ENCODE measurements at regions not wholly inside any gene's neighbourhood (a gene's known extent, or its start where the extent isn't known, plus 50 kb on each side); places are given as distances from the start of the nearest gene placed in this dataset.

- TF ChIP-seq SIN3A (IDR thresholded peaks at IDR 0.05; ENCODE audit: borderline replicate concordance, insufficient read depth, low read length), result no peak
- TF ChIP-seq FOXP2 (optimal IDR thresholded peaks at IDR 0.05; ENCODE audit: borderline replicate concordance, extremely low read depth, extremely low read length, insufficient read depth), result no peak
- TF ChIP-seq REST (IDR thresholded peaks at IDR 0.05; ENCODE audit: insufficient read depth in 1 of 2, low read depth in 2 of 2, low read length in 2 of 2), result no peak
- TF ChIP-seq POLR2AphosphoS5 (IDR thresholded peaks at IDR 0.05; ENCODE audit: low read depth, low read length), result no peak
- TF ChIP-seq TAF1 (IDR thresholded peaks at IDR 0.05; ENCODE audit: borderline replicate concordance, insufficient read depth, low read length), result no peak
Observed at GRCh38 chr6:10258341-10258740, 156.5 kb downstream of the TFAP2A start.

- TF ChIP-seq POLR2AphosphoS5 (IDR thresholded peaks at IDR 0.05; ENCODE audit: low read depth, low read length), result no peak
- TF ChIP-seq FOXP2 (optimal IDR thresholded peaks at IDR 0.05; ENCODE audit: borderline replicate concordance, extremely low read depth, extremely low read length, insufficient read depth), result no peak
- no peak for TF ChIP-seq REST (IDR thresholded peaks at IDR 0.05; ENCODE audit: insufficient read depth in 1 of 2, low read depth in 2 of 2, low read length in 2 of 2)
- no peak for TF ChIP-seq TAF1 (IDR thresholded peaks at IDR 0.05; ENCODE audit: borderline replicate concordance, insufficient read depth, low read length)
- no peak for TF ChIP-seq SIN3A (IDR thresholded peaks at IDR 0.05; ENCODE audit: borderline replicate concordance, insufficient read depth, low read length)
Observed at GRCh38 chr6:10256113-10256690, 158.7 kb downstream of the TFAP2A start.

GRCh38 chr6:10250655-10251220, 164.1 kb downstream of the TFAP2A start:
- TF ChIP-seq TAF1 (IDR thresholded peaks at IDR 0.05; ENCODE audit: borderline replicate concordance, insufficient read depth, low read length) (no peak), REST (IDR thresholded peaks at IDR 0.05; ENCODE audit: insufficient read depth in 1 of 2, low read depth in 2 of 2, low read length in 2 of 2) (no peak), SIN3A (IDR thresholded peaks at IDR 0.05; ENCODE audit: borderline replicate concordance, insufficient read depth, low read length) (no peak), POLR2AphosphoS5 (IDR thresholded peaks at IDR 0.05; ENCODE audit: low read depth, low read length) (no peak), FOXP2 (optimal IDR thresholded peaks at IDR 0.05; ENCODE audit: borderline replicate concordance, extremely low read depth, extremely low read length, insufficient read depth) (no peak)

DNA sequence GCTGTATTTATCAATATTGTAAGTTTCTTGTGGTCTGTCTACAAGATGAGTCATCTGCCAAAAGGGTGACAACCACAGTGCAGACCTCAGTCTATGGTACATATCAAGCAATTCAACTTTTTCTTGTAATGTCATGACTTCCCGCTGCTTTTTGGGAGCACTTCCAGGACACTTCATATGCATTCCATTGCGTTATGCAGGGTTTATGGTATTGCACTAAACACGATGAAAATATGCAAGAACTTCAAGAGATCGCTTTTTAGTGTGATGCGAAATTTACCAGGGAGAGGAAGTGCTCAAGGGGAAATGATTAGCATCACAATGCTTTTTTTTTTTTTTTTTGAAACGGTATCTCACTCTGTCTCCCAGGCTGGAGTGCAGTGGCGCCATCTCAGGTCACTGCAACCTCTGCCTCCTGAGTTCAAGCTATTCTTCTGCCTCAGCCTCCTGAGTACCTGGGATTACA, 166.5 kb downstream of the TFAP2A start:
- no peak for TF ChIP-seq FOXP2 (optimal IDR thresholded peaks at IDR 0.05; ENCODE audit: borderline replicate concordance, extremely low read depth, extremely low read length, insufficient read depth)
- TF ChIP-seq POLR2AphosphoS5 (IDR thresholded peaks at IDR 0.05; ENCODE audit: low read depth, low read length), result no peak
- no peak for TF ChIP-seq TAF1 (IDR thresholded peaks at IDR 0.05; ENCODE audit: borderline replicate concordance, insufficient read depth, low read length)
- no peak for TF ChIP-seq SIN3A (IDR thresholded peaks at IDR 0.05; ENCODE audit: borderline replicate concordance, insufficient read depth, low read length)
- TF ChIP-seq REST (IDR thresholded peaks at IDR 0.05; ENCODE audit: insufficient read depth in 1 of 2, low read depth in 2 of 2, low read length in 2 of 2), result no peak

Measured in PFSK-1 (cell line).